GM12878 (cell line): ENCODE measurements at regions not wholly inside any gene's neighbourhood (a gene's known extent, or its start where the extent isn't known, plus 50 kb on each side); places are given as distances from the start of the nearest gene placed in this dataset.

ENCODE experiments used
- ATAC-seq: fragments of 200-7000 bp; cut with Tn5 transposase; 3 replicates; pipeline ENCODE4 v1.9.1; 2020; ENCODE audit warnings: mild to moderate bottlenecking, moderate library complexity
- BruUV-seq: library from RNA; stranded (reverse); fragments of 400-500 nt; replicated peaks from 2 replicates; lab custom pipeline; 2021; lab: Mats Ljungman, UMichigan
- CTCF ChIA-PET: fragments of 300-600 bp; sonication (Branson Sonifier 250); formaldehyde crosslinking; extraction: SDS; loops from one replicate; lab custom pipeline; 2021; ENCODE audit warnings: inconsistent platforms; lab: Yijun Ruan, JAX
- POLR2A ChIA-PET: fragments of 350-600 bp; formaldehyde crosslinking; extraction: SDS; loops from one replicate; lab custom pipeline; 2021; ENCODE audit warnings: inconsistent platforms; lab: Charles Lee
- RAD21 ChIA-PET: fragments of 300-600 bp; sonication (Branson Sonifier 250); formaldehyde crosslinking; loops from one replicate; lab custom pipeline; 2023; ENCODE audit warnings: antibody characterized with exemption; ENCODE audit not compliant: unreplicated experiment; lab: Charles Lee
- SMC1A ChIA-PET: fragments of 300-600 bp; sonication (Branson Sonifier 250); formaldehyde crosslinking; loops from one replicate; lab custom pipeline; 2023; ENCODE audit not compliant: unreplicated experiment, uncharacterized antibody; lab: Charles Lee
- DNase-seq: peaks from one replicate; pipeline ENCODE4 v3.0.0-alpha.2; 2011; ENCODE audit warnings: low read depth, low spot score
- FAIRE-seq: peaks from 3 replicates; lab custom pipeline; 2011; peaks lifted over from hg19 to GRCh38; lab: Jason Lieb, UNC
- H2AFZ ChIP-seq: 2 replicates; pipeline ENCODE4 v1.6.0; 2011; ENCODE audit warnings: low read depth, low read length, control low read depth; ENCODE audit not compliant: control insufficient read depth
- H3K27ac ChIP-seq: 2 replicates; pipeline ENCODE4 v1.5.1; 2011; ENCODE audit warnings: control low read depth; ENCODE audit not compliant: control insufficient read depth, insufficient read depth
- H3K27me3 ChIP-seq, 2 experiments: replicated peaks in 1 of 2; 2 replicates each; pipeline versions ENCODE4 v1.6.0 to v1.6.1; 2011; ENCODE audit warnings: low read length in 1 of 2; ENCODE audit not compliant: control insufficient read depth in 2 of 2, insufficient read depth in 2 of 2
- H3K36me3 ChIP-seq, 2 experiments: 2 replicates each; pipeline ENCODE4 v1.5.1; 2011; ENCODE audit warnings: low read length in 1 of 2; ENCODE audit not compliant: control insufficient read depth in 2 of 2, insufficient read depth in 2 of 2
- H3K4me1 ChIP-seq: 2 replicates; pipeline ENCODE4 v1.6.1; 2011; ENCODE audit warnings: mild to moderate bottlenecking, low read length, moderate library complexity, mixed read lengths; ENCODE audit not compliant: control insufficient read depth, insufficient read depth
- H3K4me2 ChIP-seq: 2 replicates; pipeline ENCODE4 v1.6.0; 2011; ENCODE audit warnings: control low read depth; ENCODE audit not compliant: control insufficient read depth, insufficient read depth
- H3K4me3 ChIP-seq: fragments of 200-600 bp; sonication (generic); 2 replicates; pipeline ENCODE4 v1.5.1; 2016
- H3K79me2 ChIP-seq: 2 replicates; pipeline ENCODE4 v1.6.0; 2011; ENCODE audit warnings: low read length; ENCODE audit not compliant: control insufficient read depth, insufficient read depth
- H3K9ac ChIP-seq: 2 replicates; pipeline ENCODE4 v1.8.0; 2011; ENCODE audit warnings: low read length, control low read depth, mixed read lengths; ENCODE audit not compliant: control insufficient read depth, insufficient read depth
- H3K9me3 ChIP-seq: replicated peaks from 3 replicates; pipeline ENCODE4 v1.5.1; 2011; ENCODE audit warnings: mild to moderate bottlenecking, low read length; ENCODE audit not compliant: control insufficient read depth, insufficient read depth
- H4K20me1 ChIP-seq: 2 replicates; pipeline ENCODE4 v1.6.0; 2011; ENCODE audit not compliant: control insufficient read depth, insufficient read depth
- BACH1 ChIP-seq: fragments of 450-650 bp; IDR thresholded peaks from 2 replicates; pipeline ENCODE4 v1.6.1; 2017; ENCODE audit warnings: mild to moderate bottlenecking, borderline replicate concordance
- CBX3 ChIP-seq: fragments of 200-600 bp; sonication (generic); IDR thresholded peaks from 2 replicates; pipeline ENCODE4 v1.6.1; 2016; ENCODE audit warnings: low read depth, borderline replicate concordance
- GATAD2B ChIP-seq: fragments of 450-650 bp; conservative IDR thresholded peaks from 2 replicates; pipeline ENCODE4 v1.6.1; 2017; ENCODE audit warnings: low read depth, mild to moderate bottlenecking, moderate library complexity
- MEF2A ChIP-seq: IDR thresholded peaks from 2 replicates; pipeline ENCODE4 v1.6.1; 2011; ENCODE audit warnings: low read depth, mild to moderate bottlenecking, low read length, moderate library complexity; ENCODE audit not compliant: insufficient read depth
- PAX8 ChIP-seq: fragments of 450-650 bp; IDR thresholded peaks from 2 replicates; pipeline ENCODE4 v1.6.1; 2017; ENCODE audit warnings: mild to moderate bottlenecking, moderate library complexity
- POLR2A ChIP-seq: IDR thresholded peaks from 2 replicates; pipeline ENCODE4 v1.6.1; 2011; ENCODE audit warnings: low read depth, mild to moderate bottlenecking, low read length
- POU2F2 ChIP-seq: IDR thresholded peaks from 3 replicates; pipeline ENCODE4 v1.6.1; 2011; ENCODE audit warnings: low read depth, mild to moderate bottlenecking, low read length, borderline replicate concordance
- RAD51 ChIP-seq: fragments of 450-650 bp; IDR thresholded peaks from 2 replicates; pipeline ENCODE4 v1.6.1; 2016; ENCODE audit warnings: moderate library complexity, mild to moderate bottlenecking, inconsistent platforms
- SMARCA5 ChIP-seq: fragments of 450-650 bp; IDR thresholded peaks from 2 replicates; pipeline ENCODE4 v1.6.1; 2017; ENCODE audit warnings: mild to moderate bottlenecking
- SREBF1 ChIP-seq: IDR thresholded peaks from 2 replicates; pipeline ENCODE4 v1.6.1; 2012; ENCODE audit warnings: mild to moderate bottlenecking, low read length
- SUZ12 ChIP-seq: fragments of 200-600 bp; sonication (generic); IDR thresholded peaks from one replicate; pipeline ENCODE4 v1.6.1; 2018; ENCODE audit warnings: antibody characterized with exemption, mild to moderate bottlenecking; ENCODE audit not compliant: unreplicated experiment
- USF2 ChIP-seq: IDR thresholded peaks from 2 replicates; pipeline ENCODE4 v1.6.1; 2011; ENCODE audit warnings: low read depth, low read length, improper control_type of control experiment, borderline replicate concordance
- WRNIP1 ChIP-seq: IDR thresholded peaks from 2 replicates; pipeline ENCODE4 v1.6.1; 2011; ENCODE audit warnings: low read depth, low read length, improper control_type of control experiment, borderline replicate concordance
- ZBTB40 ChIP-seq: fragments of 450-650 bp; IDR thresholded peaks from 2 replicates; pipeline ENCODE4 v1.6.1; 2016; ENCODE audit warnings: mild to moderate bottlenecking, moderate library complexity, borderline replicate concordance
- in situ Hi-C: fragments of 300-500 bp; cut with MboI; formaldehyde crosslinking; loops from 9 replicates; pipeline ENCODE4 v1.14.3; 2018; ENCODE audit warnings: mixed read lengths
- intact Hi-C: fragments of 100-400 bp; cut with micrococcal nuclease; formaldehyde crosslinking; loops from one replicate; pipeline ENCODE4 v1.14.2; 2022; ENCODE audit not compliant: unreplicated experiment
- TF ChIP-seq, protein P1 (sequence below): IDR thresholded peaks from 2 replicates; pipeline ENCODE4 v1.6.1; 2011; ENCODE audit warnings: borderline replicate concordance, low read depth, mild to moderate bottlenecking, moderate library complexity, mixed read lengths, low read length; ENCODE audit not compliant: insufficient read depth; ENCODE audit errors: extremely low read length
- TF ChIP-seq, protein P2 (sequence below): fragments of 450-650 bp; IDR thresholded peaks from 2 replicates; pipeline ENCODE4 v1.6.1; 2016; ENCODE audit warnings: mild to moderate bottlenecking

- TF ChIP-seq, protein P1, sequence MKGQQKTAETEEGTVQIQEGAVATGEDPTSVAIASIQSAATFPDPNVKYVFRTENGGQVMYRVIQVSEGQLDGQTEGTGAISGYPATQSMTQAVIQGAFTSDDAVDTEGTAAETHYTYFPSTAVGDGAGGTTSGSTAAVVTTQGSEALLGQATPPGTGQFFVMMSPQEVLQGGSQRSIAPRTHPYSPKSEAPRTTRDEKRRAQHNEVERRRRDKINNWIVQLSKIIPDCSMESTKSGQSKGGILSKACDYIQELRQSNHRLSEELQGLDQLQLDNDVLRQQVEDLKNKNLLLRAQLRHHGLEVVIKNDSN, result no peak
- TF ChIP-seq GATAD2B (no peak), POU2F2 (no peak)
- TF ChIP-seq, all 136 proteins: peak for 0
These were observed 957.3 kb downstream of the XPNPEP1 start (continued) for GRCh38 chr10:108966005-108966404.

GRCh38 chr10:108962172-108962571, 961.1 kb downstream of the XPNPEP1 start:
- FAIRE-seq (no peak), ATAC-seq (no peak), DNase-seq (no peak)
- Histone ChIP-seq H3K79me2 (no peaks in the 10 kb centered on the region), H3K27me3 (no peaks in the 10 kb centered on the region), H3K4me3 (no peak overlapping the region), H2AFZ (no peak overlapping the region), H3K4me1 (no peaks in the 10 kb centered on the region), H3K9ac (no peak overlapping the region), H3K36me3 (no peaks in the 10 kb centered on the region), H3K4me2 (no peak overlapping the region), H4K20me1 (no peaks in the 10 kb centered on the region), H3K9me3 (no peaks in the 10 kb centered on the region), H3K27ac (no peak overlapping the region)
- SMC1A ChIA-PET, result no interaction called here
- intact Hi-C loops (no loop called here), in situ Hi-C loops (no loop called here)
- CTCF ChIA-PET, result no interaction called here
- BruUV-seq, result no TSS peak
- POLR2A ChIA-PET, result no interaction called here
- RAD21 ChIA-PET, result no interaction called here
- TF ChIP-seq SUZ12 (no peak), SMARCA5 (no peak), USF2 (no peak), POLR2A (no peak), ZBTB40 (no peak), MEF2A (no peak), RAD51 (no peak), SREBF1 (no peak), CBX3 (no peak), BACH1 (no peak), WRNIP1 (no peak), PAX8 (no peak)
- TF ChIP-seq, protein P2, sequence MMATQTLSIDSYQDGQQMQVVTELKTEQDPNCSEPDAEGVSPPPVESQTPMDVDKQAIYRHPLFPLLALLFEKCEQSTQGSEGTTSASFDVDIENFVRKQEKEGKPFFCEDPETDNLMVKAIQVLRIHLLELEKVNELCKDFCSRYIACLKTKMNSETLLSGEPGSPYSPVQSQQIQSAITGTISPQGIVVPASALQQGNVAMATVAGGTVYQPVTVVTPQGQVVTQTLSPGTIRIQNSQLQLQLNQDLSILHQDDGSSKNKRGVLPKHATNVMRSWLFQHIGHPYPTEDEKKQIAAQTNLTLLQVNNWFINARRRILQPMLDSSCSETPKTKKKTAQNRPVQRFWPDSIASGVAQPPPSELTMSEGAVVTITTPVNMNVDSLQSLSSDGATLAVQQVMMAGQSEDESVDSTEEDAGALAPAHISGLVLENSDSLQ, result no peak
